Ishikawa (cell line): ENCODE measurements at regions not wholly inside any gene's neighbourhood (a gene's known extent, or its start where the extent isn't known, plus 50 kb on each side); places are given as distances from the start of the nearest gene placed in this dataset.

ENCODE experiments used
- CEBPB ChIP-seq: IDR thresholded peaks from 2 replicates; pipeline ENCODE4 v1.6.1; 2012
- CREB1 ChIP-seq: IDR thresholded peaks from 2 replicates; pipeline ENCODE4 v1.6.1; 2012; ENCODE audit warnings: low read depth
- EGR1 ChIP-seq: IDR thresholded peaks from 2 replicates; pipeline ENCODE4 v1.6.1; 2012
- EP300 ChIP-seq: IDR thresholded peaks from 2 replicates; pipeline ENCODE4 v1.6.1; 2012; ENCODE audit warnings: borderline replicate concordance
- FOXM1 ChIP-seq: IDR thresholded peaks from 2 replicates; pipeline ENCODE4 v1.6.1; 2012; ENCODE audit warnings: low read depth, borderline replicate concordance
- NFIC ChIP-seq: IDR thresholded peaks from 2 replicates; pipeline ENCODE4 v1.6.1; 2012
- RAD21 ChIP-seq: IDR thresholded peaks from 2 replicates; pipeline ENCODE4 v1.6.1; 2012; ENCODE audit warnings: low read depth
- TAF1 ChIP-seq: IDR thresholded peaks from 2 replicates; pipeline ENCODE4 v1.6.1; 2012; ENCODE audit warnings: low read depth, mild to moderate bottlenecking
- TCF12 ChIP-seq: IDR thresholded peaks from 2 replicates; pipeline ENCODE4 v1.6.1; 2012; ENCODE audit warnings: low read depth
- TEAD4 ChIP-seq: IDR thresholded peaks from 2 replicates; pipeline ENCODE4 v1.6.1; 2012
- YY1 ChIP-seq: IDR thresholded peaks from 2 replicates; pipeline ENCODE4 v1.6.1; 2012; ENCODE audit warnings: low read depth
- ZBTB7A ChIP-seq: IDR thresholded peaks from 2 replicates; pipeline ENCODE4 v1.6.1; 2012; ENCODE audit warnings: low read depth
- TF ChIP-seq, protein P1 (sequence below): IDR thresholded peaks from 2 replicates; pipeline ENCODE4 v1.6.1; 2012
- TF ChIP-seq, protein P2 (sequence below): IDR thresholded peaks from 2 replicates; pipeline ENCODE4 v1.6.1; 2012; ENCODE audit warnings: low read depth, mild to moderate bottlenecking
- TF ChIP-seq, protein P3 (sequence below): IDR thresholded peaks from 2 replicates; pipeline ENCODE4 v1.6.1; 2012

DNA sequence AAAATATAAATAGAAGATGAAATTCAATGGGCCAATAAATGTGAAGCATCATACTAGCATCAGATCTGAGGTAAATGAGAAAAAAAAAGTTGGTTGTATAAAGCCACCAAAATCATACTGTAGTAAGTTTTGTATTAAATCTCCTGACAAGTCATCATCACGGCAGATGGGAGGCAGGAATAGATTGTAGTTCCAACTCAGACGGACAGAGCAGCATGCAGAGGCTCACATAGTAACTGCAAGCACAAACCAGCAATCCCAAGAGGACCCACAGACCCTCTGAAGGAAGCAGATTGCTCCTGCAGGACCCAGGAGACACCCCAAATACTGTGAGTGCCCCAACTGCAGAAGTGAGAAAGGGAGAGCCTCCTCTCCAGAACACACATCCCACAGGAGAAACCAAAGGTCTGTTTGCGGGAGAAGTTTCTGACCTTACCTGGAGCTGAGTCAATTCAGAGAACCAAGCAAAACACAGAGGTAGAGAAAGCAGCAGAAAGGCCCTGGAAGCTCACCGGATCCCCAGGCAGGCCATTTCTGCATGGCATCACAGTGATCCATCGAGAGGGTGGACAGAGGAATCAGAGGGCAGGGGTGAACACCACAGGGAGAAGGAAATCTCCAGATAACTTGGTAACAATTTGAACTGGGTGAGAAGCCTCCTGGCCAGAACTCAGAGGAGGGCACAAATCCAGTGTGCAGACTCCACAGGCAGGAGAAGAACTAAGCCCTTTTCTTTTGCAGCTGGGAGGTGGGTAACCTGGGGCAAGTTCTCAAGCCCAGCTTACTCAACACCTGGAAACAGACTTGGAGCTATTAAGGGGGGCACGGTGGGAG, 141.6 kb upstream of the ARHGEF26 start:
- TF ChIP-seq TEAD4 (no peak), TAF1 (no peak), FOXM1 (no peak), EGR1 (no peak), TCF12 (no peak)
- TF ChIP-seq, protein P1, sequence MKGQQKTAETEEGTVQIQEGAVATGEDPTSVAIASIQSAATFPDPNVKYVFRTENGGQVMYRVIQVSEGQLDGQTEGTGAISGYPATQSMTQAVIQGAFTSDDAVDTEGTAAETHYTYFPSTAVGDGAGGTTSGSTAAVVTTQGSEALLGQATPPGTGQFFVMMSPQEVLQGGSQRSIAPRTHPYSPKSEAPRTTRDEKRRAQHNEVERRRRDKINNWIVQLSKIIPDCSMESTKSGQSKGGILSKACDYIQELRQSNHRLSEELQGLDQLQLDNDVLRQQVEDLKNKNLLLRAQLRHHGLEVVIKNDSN: no peak

DNA sequence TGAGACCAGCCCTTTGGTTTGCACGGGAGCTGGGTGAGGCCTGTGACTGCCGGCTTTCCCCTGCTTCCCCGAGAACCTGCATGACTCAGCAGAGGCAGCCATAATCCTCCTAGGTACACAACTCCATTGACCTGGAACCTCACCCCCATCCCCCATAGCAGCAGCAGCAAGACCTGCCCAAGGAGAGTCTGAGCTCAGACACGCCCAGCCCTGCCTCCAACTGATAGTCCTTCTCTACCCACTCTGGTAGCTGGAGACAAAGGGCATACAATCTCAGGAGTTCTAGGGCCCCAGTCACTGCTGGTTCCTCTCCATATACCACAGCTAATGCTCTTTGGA, 141.0 kb upstream of the ARHGEF26 start:
- TF ChIP-seq FOXM1: no peak
- TF ChIP-seq CEBPB: no peak
- TF ChIP-seq, protein P2, sequence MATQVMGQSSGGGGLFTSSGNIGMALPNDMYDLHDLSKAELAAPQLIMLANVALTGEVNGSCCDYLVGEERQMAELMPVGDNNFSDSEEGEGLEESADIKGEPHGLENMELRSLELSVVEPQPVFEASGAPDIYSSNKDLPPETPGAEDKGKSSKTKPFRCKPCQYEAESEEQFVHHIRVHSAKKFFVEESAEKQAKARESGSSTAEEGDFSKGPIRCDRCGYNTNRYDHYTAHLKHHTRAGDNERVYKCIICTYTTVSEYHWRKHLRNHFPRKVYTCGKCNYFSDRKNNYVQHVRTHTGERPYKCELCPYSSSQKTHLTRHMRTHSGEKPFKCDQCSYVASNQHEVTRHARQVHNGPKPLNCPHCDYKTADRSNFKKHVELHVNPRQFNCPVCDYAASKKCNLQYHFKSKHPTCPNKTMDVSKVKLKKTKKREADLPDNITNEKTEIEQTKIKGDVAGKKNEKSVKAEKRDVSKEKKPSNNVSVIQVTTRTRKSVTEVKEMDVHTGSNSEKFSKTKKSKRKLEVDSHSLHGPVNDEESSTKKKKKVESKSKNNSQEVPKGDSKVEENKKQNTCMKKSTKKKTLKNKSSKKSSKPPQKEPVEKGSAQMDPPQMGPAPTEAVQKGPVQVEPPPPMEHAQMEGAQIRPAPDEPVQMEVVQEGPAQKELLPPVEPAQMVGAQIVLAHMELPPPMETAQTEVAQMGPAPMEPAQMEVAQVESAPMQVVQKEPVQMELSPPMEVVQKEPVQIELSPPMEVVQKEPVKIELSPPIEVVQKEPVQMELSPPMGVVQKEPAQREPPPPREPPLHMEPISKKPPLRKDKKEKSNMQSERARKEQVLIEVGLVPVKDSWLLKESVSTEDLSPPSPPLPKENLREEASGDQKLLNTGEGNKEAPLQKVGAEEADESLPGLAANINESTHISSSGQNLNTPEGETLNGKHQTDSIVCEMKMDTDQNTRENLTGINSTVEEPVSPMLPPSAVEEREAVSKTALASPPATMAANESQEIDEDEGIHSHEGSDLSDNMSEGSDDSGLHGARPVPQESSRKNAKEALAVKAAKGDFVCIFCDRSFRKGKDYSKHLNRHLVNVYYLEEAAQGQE: no peak
- no peak for TF ChIP-seq EP300
- no peak for TF ChIP-seq ZBTB7A
- TF ChIP-seq TAF1: no peak

DNA sequence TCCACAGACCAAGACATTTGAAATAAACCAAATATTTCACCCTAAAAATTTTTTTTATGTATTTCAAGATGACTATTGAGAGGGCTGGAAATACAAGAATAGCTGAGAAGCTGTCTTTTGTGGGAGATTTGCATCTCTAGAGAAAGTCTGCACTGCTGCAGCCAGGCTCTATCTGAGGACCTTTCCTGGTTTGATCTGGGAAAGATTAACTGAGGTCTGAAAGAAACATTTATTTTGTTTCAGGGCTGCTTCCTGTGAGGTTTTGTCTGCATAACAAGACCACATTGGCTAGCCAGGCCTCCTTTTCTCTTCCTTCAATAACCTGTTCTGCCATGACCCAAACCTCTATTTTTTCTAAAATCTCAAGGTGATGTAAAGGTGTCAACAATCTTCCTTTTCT, 117.5 kb upstream of the ARHGEF26 start:
- TF ChIP-seq, protein P3, sequence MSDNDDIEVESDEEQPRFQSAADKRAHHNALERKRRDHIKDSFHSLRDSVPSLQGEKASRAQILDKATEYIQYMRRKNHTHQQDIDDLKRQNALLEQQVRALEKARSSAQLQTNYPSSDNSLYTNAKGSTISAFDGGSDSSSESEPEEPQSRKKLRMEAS: no peak
- TF ChIP-seq EP300 (no peak), TAF1 (no peak)

DNA sequence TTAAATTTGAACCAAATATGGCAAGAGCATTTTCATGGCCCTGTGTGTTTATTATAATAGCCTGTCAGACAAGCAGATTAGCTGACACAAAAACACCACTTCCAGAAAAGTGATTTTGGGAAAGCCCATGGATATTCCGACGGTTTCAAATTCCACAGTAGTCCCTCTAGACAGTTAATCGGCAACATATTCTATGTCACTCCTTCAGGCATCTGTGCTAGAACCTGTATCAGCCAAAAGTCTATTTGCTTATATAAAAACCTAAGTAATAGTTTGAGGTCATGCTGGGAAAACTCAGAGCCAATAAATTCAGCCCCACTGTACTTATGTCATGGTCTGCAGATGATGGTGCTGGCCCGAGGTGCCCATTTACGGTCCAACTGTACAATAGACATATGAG, 110.2 kb upstream of the ARHGEF26 start:
- TF ChIP-seq, protein P2: no peak
- TF ChIP-seq YY1 (no peak), RAD21 (no peak), EP300 (no peak), NFIC (no peak), TEAD4 (no peak), CREB1 (no peak), CEBPB (no peak), TCF12 (no peak), TAF1 (no peak), FOXM1 (no peak), ZBTB7A (no peak), EGR1 (no peak)
- TF ChIP-seq, protein P3: no peak
- TF ChIP-seq, protein P1: no peak

DNA sequence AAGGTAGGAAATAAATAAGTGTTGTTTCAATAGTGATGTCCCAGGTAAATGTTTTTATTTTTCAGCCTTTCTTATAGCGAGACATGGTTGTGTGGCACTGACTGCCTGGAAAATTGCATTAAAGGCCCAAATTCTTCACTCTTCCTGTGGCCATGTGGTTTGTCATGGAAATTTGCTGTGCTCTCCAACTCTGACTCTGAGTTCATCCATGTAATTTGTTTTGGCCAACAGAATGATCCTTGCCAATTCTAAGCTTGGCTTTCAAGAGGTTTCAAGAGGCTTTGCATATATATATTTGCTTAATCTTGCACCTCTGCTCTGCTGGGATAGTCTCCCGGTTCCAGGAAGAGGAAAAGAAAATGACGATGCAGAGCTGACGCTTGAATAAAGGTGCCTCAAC, 107.5 kb upstream of the ARHGEF26 start:
- TF ChIP-seq ZBTB7A (no peak), TCF12 (no peak), NFIC (no peak), CREB1 (no peak), EGR1 (no peak), TEAD4 (no peak), FOXM1 (no peak), YY1 (no peak), CEBPB (no peak), RAD21 (no peak), EP300 (no peak), TAF1 (no peak)
- TF ChIP-seq, protein P1: no peak
- TF ChIP-seq, protein P3: no peak
- TF ChIP-seq, protein P2: no peak
